Suppressor macrophage treated with lipopolysaccharide for 1 hour (primary cell): ENCODE measurements at regions not wholly inside any gene's neighbourhood (a gene's known extent, or its start where the extent isn't known, plus 50 kb on each side); places are given as distances from the start of the nearest gene placed in this dataset.

Experiments
- DNase-seq, 3 donors: peaks; one replicate each; pipeline ENCODE4 v3.0.0-alpha.2; 2020 to 2022

DNA sequence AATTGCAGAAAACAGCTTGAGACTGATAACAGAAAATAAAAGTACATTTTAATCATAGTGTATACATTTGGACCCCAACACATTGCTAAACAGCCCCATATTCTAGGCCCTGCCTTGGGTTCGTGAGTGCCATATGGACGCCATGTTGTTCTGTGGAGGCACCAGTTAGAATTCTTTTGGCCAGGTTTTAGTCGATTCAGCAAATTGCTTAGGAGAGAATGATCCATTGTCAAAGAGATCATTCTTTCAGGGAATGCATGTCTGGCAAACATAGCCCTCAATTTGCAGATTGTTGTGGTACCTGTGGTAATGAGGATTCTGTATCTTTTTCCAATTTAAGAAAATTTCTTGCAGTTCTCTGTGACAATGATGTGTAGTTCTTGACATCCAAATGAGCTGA lies 183.6 kb upstream of the DDHD1 start:
- no peak for DNase-seq

GRCh38 chr14:53333809-53334208 lies 180.7 kb upstream of the DDHD1 start:
- no peak for DNase-seq

DNA sequence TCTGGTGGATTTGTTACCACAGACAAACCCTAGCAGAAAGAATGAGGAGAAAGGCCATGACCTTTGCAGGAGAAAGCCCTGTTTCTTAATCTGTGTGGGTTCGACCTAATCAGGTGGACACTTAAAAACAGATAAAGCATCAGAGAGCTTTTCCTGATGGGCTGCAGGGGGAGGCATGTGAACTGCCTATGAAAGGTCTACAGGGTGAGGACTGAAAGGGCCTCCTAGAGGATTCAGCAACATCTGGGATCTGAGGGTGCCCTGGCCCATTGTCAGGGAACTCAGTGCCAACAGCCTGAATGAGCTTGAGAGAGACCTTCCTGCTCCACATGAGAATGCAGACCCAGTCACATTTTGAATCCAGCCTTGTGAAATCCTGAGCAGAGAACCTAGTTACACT lies 178.8 kb upstream of the DDHD1 start:
- no peak for DNase-seq

- peak; percentile 13 to 43 (median 20) for DNase-seq
Measured at GRCh38 chr14:53331247-53331646, 178.1 kb upstream of the DDHD1 start.

DNA sequence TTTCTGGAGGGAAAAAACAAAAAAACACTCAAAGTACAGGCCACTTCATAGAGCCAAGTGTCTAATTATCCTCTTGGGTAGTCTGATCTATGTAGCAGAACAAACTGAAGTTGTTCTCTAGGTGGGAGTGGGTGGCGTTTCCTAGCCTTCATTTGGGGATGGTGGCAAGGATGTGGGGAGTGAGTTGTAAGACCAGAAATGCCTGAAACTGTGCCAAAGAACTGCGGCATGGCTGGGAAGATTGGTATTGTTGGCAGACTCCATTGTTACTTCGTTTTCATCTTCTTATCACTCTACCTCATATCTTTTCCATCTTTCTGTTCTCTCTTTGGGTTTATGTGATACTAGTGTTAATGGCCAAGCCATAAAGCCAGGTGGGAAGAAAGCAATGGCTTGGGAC lies 177.3 kb upstream of the DDHD1 start:
- DNase-seq = no peak

DNA sequence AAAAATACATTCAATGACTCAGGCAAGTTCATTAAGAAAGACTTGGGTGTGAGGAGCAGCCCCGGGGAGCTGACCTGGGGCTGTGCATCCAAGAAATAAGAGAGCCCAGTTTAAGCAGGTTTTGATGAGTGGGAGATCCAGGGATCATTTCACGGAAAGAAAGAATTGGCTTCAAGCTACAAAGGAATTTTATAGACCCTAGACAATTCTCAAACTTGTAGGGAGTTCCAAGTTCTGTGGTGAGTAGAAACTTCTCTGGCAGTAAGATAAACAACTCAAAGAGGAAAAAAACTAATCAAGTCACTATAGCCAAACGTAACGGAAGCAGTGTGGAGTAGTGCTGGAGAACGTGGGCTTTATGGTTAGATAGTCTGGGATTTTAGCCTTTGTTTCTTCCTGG lies 175.7 kb upstream of the DDHD1 start:
- DNase-seq = no peak

DNA sequence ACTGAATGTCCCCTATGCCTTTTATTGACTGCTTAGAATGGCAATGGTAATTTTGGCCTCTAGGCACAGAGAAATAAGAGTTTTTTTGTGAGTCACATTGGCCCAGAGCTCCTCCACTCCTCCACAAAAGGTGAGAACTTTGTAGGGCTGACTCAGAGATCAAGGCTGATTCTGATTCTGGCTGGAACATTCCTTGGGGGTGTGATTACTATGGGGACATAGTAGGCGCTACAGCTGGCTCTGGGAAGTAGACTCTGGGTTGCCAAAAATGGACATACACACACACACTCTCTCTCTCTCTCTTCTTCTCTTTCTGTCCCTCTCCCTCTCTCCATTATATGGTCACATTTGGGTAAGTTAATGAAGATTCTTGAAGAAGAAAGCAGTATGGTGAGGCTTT lies 174.6 kb upstream of the DDHD1 start:
- DNase-seq = no peak

GRCh38 chr14:53325176-53325806 lies 172.2 kb upstream of the DDHD1 start:
- no peak for DNase-seq

DNA sequence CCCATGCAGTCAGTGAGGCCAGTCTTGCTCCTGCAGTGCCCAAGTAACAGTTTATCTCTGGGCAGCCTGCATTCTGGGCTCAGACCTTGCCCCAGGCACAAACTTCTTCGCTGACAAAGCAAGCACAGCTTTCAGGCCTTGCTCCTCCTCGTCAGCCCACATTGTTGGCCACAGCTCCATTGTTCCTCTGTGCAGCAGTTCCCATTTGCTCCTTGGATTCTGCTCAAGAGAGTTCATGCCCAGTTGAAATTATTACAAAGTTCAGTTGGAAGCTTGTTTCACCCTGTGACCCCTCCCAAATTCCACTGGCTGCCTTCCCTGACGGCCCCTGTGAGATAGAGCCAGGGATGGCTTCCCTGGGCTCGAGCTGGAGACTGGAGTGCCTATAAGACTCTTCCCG lies 163.4 kb upstream of the DDHD1 start:
- DNase-seq = no peak

DNA sequence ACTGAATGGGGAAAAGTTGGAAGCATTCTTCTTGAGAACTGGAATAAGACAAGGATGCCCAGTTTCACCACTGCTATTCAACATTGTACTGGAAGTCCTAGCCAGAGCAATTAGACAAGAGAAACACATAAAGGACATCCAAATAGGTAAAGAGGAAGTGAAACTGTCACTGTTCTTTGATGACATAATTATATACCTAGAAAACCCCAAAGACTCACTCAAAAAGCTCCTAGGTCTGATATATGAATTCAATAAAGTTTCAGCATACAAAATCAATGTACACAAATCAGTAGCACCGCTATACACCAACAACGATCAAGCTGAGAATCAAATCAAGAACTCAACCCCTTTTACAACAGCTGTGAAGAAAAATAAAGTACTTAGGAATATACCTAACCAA lies 157.3 kb upstream of the DDHD1 start:
- DNase-seq = no peak

- DNase-seq = no peak
Measured at GRCh38 chr14:53306911-53307310, 153.8 kb upstream of the DDHD1 start.

DNA sequence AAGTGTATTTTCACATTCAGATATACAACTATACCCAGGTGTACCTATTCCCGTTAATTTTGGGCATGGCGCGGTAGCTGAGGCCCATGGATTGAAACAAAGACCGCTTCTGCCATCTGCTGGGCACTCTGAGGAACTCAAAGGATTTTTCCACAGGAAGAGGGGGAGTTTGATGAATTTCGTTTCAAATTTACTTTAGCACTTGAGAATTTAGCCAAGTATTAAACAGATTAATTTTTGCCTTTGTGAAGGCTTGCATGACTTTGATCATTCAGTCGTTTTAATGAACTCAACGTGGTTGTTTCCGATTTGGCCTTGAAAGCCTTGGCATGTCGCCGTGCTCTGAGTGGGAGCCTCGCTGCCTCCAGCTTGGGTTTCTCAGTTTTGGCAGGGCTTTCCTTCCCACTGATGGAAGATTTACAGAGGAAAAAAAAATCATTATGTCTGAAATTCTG lies 153.2 kb upstream of the DDHD1 start:
- DNase-seq = peak; percentile 40 to 59 (median 52)

DNA sequence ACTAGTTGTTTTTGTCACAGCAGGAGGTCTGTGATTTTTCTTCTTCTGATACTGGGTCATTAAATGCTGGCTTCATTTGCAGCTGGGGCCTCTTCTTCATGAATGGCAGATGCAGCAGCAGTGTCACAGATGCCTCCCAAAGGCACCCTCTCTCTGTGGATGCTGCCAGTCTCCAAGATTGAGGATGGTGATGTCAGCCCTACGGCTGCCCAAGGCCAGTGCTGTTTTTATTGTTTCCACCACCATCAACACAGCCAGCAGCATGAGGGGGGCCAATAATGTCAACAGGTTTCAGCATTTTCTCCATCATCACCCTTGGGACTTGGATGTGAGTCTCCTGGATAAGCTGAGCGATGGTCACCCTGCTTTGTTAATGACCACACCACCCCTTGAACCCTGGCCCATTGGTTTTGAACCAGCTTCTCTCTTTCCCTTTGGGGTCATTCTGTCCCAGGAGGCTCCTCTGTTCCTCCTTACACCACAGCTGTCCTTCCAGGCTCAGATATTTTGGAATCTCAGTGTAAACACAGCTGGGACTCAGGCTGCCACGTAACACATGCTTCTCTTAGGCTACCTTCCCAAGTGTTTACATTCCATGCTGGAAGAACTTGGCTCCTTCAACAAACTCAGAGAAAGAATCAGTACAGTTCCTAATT lies 151.7 kb upstream of the DDHD1 start:
- DNase-seq = no peak

DNA sequence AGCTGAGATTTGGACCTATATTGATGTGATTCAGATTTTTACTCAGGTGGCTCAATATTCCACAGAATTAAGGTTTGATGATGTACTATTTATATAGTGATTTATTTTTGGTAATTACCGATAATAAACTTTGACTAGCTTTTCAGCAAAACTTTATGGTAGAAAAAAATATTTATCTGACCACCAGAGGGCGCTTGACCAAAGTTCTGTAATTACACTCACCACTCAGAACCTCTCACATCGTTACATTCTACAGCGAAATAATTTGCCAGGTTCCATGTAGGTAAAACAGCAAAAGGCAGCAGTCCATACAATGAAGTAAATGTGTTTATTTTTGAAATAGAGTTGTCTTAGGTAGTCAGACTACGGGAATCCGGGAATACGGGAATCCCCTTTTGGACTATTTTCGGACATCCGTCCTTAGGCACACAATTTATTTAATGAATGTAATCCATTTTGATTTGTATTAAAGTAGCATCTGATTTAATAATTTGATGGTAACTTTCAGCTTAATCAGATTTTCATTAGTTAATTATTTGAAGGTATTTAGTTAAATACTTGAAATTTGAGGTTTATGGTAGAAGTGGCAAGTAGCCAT lies 143.0 kb upstream of the DDHD1 start:
- peak; percentile 66 to 76 (median 73) for DNase-seq

DNA sequence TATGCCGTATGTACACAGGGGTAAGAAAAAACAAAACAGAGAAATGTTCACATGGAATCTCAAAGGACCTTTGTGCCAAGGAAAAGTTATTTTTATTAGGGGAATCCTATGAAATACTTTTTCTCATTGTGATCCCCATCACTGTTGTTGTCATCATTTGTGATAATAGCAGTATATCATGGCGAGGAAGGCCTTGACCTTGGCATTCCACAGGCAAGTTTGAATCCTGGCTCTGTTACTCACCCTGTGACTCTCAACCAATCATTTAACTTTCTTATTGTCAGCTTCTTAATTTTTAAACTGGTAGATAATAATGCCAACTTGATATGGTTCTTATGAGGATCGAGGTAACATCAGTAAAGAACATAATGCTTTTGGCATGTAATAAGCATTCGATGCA lies 142.2 kb upstream of the DDHD1 start:
- DNase-seq = no peak

DNA sequence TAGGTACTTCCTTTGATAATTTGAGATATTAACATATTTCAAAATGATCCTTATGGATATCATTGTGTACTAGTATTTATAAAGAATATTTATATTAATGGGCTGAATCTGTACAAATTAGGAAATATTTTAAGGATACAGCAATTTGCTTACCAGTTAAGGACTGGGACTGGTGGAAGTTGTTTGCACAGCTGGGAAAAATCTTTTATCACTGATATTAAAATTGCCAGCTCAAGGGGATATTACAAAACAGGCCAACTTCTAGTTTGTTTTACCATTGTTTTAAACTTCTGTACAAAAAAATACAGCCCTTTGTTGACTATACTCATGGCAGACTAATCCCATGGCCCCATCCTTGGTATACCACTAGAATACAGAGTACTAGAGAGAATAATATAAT lies 133.2 kb upstream of the DDHD1 start:
- no peak for DNase-seq

DNA sequence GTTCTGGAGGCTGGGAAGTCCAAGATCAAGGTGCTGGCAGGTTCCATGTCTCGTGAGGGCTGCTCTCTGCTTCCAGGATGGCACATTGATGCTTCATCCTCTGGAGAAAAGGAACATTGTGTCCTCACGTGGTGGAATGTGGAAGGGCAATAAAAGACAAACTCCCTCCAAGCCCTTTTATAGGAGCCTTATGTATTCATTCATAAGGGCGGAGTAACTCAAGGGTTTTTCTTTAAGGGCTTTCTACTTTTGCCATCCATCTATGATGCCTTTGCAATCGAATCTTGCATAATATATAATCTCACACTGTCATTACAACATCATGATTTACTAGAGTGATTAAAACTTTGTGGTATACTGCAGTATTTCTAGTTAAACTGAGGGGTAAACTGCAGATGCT lies 132.7 kb upstream of the DDHD1 start:
- no peak for DNase-seq

- DNase-seq = no peak
Measured at GRCh38 chr14:53285064-53285463, 131.9 kb upstream of the DDHD1 start.

DNA sequence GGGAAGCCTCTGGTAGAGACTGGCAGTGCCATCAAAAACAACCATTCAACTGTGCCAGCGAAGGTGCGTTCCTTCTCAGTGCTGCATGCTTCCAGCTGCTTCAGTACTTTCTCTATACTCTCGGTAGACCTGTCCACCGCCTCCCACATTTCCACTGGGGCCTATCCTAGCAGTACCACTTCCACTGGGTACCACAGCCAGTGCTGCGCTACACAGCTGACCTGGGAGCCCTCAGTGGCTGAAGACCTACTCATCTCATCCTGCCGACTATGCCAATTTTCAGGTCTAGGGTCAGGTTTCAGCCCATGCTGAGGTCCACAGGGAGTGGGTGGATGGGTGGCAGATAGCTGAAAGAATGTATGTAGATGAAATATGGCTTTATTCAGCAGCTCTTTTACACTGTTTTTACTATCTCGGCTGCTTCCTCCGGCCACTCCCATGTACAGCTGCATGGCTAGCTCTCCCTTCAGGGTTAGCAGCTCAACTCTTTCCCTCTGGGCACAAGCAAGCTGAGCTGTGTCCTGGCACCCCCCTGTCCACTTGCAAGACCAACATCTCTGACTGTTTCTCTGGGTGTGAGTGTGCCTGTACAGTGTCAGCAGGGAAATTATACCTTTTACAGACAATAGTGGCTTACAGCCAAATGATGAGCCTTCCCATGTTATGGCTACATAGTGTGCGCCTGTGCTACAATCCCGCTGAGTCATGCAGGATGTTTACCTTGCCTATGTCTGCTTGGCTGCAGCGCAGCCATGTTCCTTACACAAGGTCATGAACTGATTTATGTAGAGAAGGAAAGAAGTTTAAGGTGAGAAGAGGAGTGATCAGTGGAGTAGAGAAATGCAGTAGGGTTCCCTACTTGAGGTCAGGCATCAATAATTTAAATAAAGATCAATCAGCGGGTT lies 125.7 kb upstream of the DDHD1 start:
- DNase-seq = no peak

GRCh38 chr14:53273671-53274072 lies 120.5 kb upstream of the DDHD1 start:
- no peak for DNase-seq

DNA sequence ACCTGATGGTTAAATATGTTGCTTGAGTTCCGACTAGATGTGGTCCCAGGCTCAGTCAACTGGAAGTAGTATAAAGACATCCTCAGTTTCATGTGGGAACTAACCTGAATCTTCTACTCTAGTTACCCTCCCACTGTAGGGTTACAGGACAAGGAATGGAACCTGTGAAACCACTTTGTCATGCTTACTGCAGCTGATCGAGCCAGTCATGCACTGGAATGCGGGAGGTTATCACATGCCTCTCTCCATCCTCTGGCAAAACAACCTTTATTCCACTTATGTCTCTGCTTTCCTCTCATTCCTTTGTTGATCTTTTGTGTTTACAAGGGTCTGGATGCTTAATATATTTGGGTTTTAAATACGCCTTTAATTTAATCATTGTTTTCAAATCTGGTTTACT lies 111.9 kb upstream of the DDHD1 start:
- DNase-seq = no peak

DNA sequence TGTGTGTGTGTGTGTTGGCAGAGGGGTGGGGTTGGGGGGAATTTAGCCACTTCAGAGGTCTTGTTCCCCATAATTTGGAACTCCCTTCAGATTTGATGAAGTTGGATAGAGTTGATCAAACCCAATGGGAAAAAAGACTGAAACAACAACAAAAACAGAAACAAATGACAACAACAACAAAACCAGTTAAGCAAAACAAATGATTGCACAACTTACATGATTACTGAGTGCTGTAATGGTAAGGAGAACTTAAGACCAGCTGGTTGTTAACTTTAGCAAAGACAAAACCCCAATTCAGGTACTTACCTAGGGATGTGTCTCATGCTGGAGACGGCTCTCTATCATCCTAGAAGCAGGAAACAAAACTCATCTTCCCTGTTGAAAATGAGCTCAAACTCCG lies 107.8 kb upstream of the DDHD1 start:
- DNase-seq = no peak

GRCh38 chr14:53260286-53260685 lies 107.2 kb upstream of the DDHD1 start:
- DNase-seq = no peak

GRCh38 chr14:53252141-53252540 lies 99.0 kb upstream of the DDHD1 start:
- DNase-seq = no peak
